Body of pancreas (tissue), 4 donors: ENCODE measurements at regions not wholly inside any gene's neighbourhood (a gene's known extent, or its start where the extent isn't known, plus 50 kb on each side); places are given as distances from the start of the nearest gene placed in this dataset. TPM values are rescaled to one million over a fixed set of nuclear protein-coding genes. Genes with fewer than 3 reads are reported as not detected.
"Not testable (repeated sequence)": the region's sequence is repeated elsewhere in the genome, so short reads cannot be mapped to it uniquely, and the experiment has no call there.

Experiments used
- ATAC-seq: fragments of 150-250 bp; one replicate; pipeline ENCODE4 v1.9.1; 2016
- DNase-seq, 4 donors: peaks; one replicate each; pipeline ENCODE4 v3.0.0-alpha.2; 2019
- H3K27ac ChIP-seq, 4 donors: fragments of 200-600 bp; sonication (generic); 1 replicate in 3 of 4; 2 replicates in 1 of 4; pipeline versions ENCODE4 v1.5.1 to v1.6.1; 2016 to 2019; ENCODE audit warnings: mild to moderate bottlenecking in 1 of 4, mixed read lengths in 1 of 4, moderate library complexity in 1 of 4
- H3K27me3 ChIP-seq, 2 donors: fragments of 200-600 bp; sonication (generic); one replicate each; pipeline ENCODE4 v1.6.0; 2016; ENCODE audit warnings: mild to moderate bottlenecking in 1 of 2
- H3K36me3 ChIP-seq, 2 donors: fragments of 200-600 bp; sonication (generic); replicated peaks in 1 of 2; 2 replicates each; pipeline ENCODE4 v1.5.1; 2016; ENCODE audit warnings: low read depth in 2 of 2; ENCODE audit not compliant: insufficient read depth in 1 of 2
- H3K4me1 ChIP-seq: fragments of 200-600 bp; sonication (generic); one replicate; pipeline ENCODE4 v1.6.0; 2016
- H3K4me3 ChIP-seq, 2 donors: fragments of 200-600 bp; sonication (generic); 1 replicate in 1 of 2; 2 replicates in 1 of 2; pipeline ENCODE4 v1.5.1; 2016 to 2019
- H3K9me3 ChIP-seq, 3 donors: fragments of 200-600 bp; sonication (generic); 1 replicate in 2 of 3; 2 replicates in 1 of 3; pipeline ENCODE4 v1.5.1; 2016
- POLR2A ChIP-seq, 3 donors: fragments of 450-650 bp; IDR thresholded peaks; one replicate each; pipeline ENCODE4 v1.6.1; 2016; ENCODE audit warnings: antibody characterized with exemption in 3 of 3, mild to moderate bottlenecking in 2 of 3
- WGBS, 2 donors: methylation state at CpG; one replicate each; pipeline ENCODE4 v1.1.5; 2017; 5-methylcytosine and 5-hydroxymethylcytosine counted together
- intact Hi-C: fragments of 100-400 bp; cut with DNase I; formaldehyde crosslinking; loops from one replicate; pipeline ENCODE4 v1.15.1; 2023
- small RNA-seq: library from RNA; depleted of rRNA; stranded (forward); fragments of <200 nt; gene quantifications from one replicate; pipeline ENCODE3, GENCODE V24; 2016
- TF ChIP-seq, protein P1 (sequence below), 7 experiments: fragments of 450-650 bp in 4 of 7; fragments of 200-600 bp in 3 of 7; sonication (generic) in 3 of 7; IDR thresholded peaks; one replicate each; pipeline ENCODE4 v1.5.1; 2016 to 2019; ENCODE audit warnings: antibody characterized with exemption in 7 of 7

DNA sequence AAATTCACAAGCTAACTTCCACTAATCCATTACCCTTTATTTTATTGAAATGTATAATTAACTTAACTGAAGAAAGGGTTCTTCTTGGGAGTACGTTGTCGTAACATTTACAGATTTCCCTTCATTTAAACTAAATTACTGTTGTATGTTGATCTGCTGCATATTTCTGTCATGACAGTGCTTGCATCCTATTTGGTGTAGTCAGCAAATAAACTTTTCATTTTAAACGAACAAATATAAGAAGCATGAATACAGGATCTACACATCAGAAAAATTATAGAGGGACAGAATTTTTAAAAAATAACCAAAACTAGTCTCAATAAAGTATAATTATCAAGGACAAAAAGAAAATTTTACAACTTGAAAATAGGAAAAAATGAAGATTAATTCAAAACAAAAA lies 66.5 kb upstream of the ZNF267 start:
- intact Hi-C loops, result no loop called here
- Histone ChIP-seq H3K27me3 (no peaks in the 10 kb centered on the region), H3K9me3 (peaks cover 0 to 6% (median 0%) of the 10 kb centered on the region in 3 donors), H3K4me3 (no peak overlapping the region), H3K27ac (no peak overlapping the region), H3K4me1 (no peaks in the 10 kb centered on the region), H3K36me3 (no peaks in the 10 kb centered on the region)
- WGBS, 2 donors, result 61 to 63% methylated on average over 3 of the region's 3 CpGs
- no peak for DNase-seq
- no peak for ATAC-seq
- TF ChIP-seq, protein P1, sequence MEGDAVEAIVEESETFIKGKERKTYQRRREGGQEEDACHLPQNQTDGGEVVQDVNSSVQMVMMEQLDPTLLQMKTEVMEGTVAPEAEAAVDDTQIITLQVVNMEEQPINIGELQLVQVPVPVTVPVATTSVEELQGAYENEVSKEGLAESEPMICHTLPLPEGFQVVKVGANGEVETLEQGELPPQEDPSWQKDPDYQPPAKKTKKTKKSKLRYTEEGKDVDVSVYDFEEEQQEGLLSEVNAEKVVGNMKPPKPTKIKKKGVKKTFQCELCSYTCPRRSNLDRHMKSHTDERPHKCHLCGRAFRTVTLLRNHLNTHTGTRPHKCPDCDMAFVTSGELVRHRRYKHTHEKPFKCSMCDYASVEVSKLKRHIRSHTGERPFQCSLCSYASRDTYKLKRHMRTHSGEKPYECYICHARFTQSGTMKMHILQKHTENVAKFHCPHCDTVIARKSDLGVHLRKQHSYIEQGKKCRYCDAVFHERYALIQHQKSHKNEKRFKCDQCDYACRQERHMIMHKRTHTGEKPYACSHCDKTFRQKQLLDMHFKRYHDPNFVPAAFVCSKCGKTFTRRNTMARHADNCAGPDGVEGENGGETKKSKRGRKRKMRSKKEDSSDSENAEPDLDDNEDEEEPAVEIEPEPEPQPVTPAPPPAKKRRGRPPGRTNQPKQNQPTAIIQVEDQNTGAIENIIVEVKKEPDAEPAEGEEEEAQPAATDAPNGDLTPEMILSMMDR (IDR thresholded peaks at IDR 0.05), result no peak
- TF ChIP-seq POLR2A (IDR thresholded peaks at IDR 0.05), result no peak

GRCh38 chr16:31810863-31811262 lies 62.7 kb upstream of the ZNF267 start:
- no peak for TF ChIP-seq POLR2A (IDR thresholded peaks at IDR 0.05)
- TF ChIP-seq, protein P1 (IDR thresholded peaks at IDR 0.05), result no peak
- DNase-seq, result no peak
- Histone ChIP-seq H3K36me3 (no peaks in the 10 kb centered on the region), H3K27me3 (no peaks in the 10 kb centered on the region), H3K4me3 (no peak overlapping the region), H3K4me1 (no peaks in the 10 kb centered on the region), H3K27ac (no peak overlapping the region), H3K9me3 (peaks cover 0 to 6% (median 0%) of the 10 kb centered on the region in 3 donors)
- 23 to 32% methylated on average over 2 to 5 of the region's 5 CpGs for WGBS, 2 donors
- ATAC-seq, result no peak
- intact Hi-C loops, result no loop called here

DNA sequence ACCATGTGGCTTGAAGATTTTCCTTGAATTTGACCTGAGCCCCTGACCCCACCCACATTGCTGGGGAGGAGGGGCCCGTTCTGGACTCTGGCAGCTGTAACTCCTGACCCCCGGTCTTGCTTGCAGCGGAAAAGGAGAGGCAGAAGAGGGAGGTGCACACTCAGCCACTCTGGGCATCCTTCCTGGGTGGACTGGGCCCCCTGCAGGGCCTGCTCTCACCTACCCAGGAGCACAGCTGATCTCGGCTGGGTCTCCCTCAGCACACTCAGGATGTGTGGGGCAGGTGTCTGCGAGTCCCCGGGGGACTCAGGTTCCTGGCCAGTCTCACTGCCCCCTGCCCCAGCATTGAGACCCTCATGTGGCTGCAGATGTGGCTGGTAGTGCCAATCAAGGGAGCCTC lies 57.5 kb upstream of the ZNF267 start:
- 56% methylated on average over 2 of the region's 6 CpGs; no CpG with 5 or more reads in 1 of the 2 donors for WGBS, 2 donors
- ATAC-seq, H3K4me1 ChIP-seq, H3K27ac ChIP-seq, H3K27me3 ChIP-seq, H3K9me3 ChIP-seq, intact Hi-C loops, H3K36me3 ChIP-seq, DNase-seq, H3K4me3 ChIP-seq: not testable (repeated sequence)

DNA sequence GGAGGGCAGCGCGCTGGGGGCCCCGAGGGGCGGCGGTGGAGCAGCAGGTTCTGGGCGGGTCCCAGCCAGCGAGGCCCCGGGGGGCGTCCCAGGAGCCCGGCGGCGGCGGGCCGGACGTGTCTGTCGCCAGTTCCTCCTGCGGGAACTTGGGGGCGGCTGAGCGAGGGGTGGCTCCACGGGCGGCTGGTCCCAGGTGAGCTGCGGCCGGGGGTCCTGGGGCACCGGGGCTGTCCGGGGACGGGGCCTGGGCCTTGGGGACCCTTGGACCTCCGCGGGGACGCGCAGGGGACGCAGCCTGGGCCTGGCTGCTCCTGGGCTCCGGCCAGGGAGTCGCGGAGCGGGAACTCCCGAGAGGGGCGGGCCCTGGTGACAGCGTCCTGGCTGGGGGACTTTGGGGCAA lies 54.2 kb upstream of the ZNF267 start:
- TF ChIP-seq, protein P1 (IDR thresholded peaks at IDR 0.05), result no peak
- TF ChIP-seq POLR2A (IDR thresholded peaks at IDR 0.05), result no peak
- H3K27ac ChIP-seq, result no peak overlapping the region
- WGBS, 2 donors, result 20% methylated on average over 30 of the region's 38 CpGs; no CpG with 5 or more reads in 1 of the 2 donors
- ATAC-seq (no peak), DNase-seq (no peak)
- no peak overlapping the region for H3K4me3 ChIP-seq
- H3K4me1 ChIP-seq, result no peaks in the 10 kb centered on the region
- no peaks in the 10 kb centered on the region for H3K9me3 ChIP-seq
- H3K27me3 ChIP-seq, result no peaks in the 10 kb centered on the region
- intact Hi-C loops, result no loop called here
- no peaks in the 10 kb centered on the region for H3K36me3 ChIP-seq

- peaks cover 0 to 3% of the 10 kb centered on the region in 2 donors for H3K27me3 ChIP-seq
- H3K27ac ChIP-seq, result no peak overlapping the region
- intact Hi-C loops, result no loop called here
- H3K4me1 ChIP-seq, result no peaks in the 10 kb centered on the region
- no peak overlapping the region for H3K4me3 ChIP-seq
- TF ChIP-seq, protein P1 (IDR thresholded peaks at IDR 0.05), result no peak
- TF ChIP-seq POLR2A (IDR thresholded peaks at IDR 0.05), result no peak
- no peaks in the 10 kb centered on the region for H3K36me3 ChIP-seq
- no peaks in the 10 kb centered on the region for H3K9me3 ChIP-seq
- ATAC-seq (no peak), DNase-seq (no peak)
- WGBS, 2 donors, result 52 to 64% methylated on average over 16 of the region's 16 CpGs
These were observed 53.7 kb upstream of the ZNF267 start for GRCh38 chr16:31819948-31820347.

Small RNA genes in the stretch of these regions (small RNA-seq; reads per million reads assigned to genes)
- not detected for gene AC074050.1
